Loucy (cell line): ENCODE measurements at regions not wholly inside any gene's neighbourhood (a gene's known extent, or its start where the extent isn't known, plus 50 kb on each side); places are given as distances from the start of the nearest gene placed in this dataset.
"Not testable (repeated sequence)": the region's sequence is repeated elsewhere in the genome, so short reads cannot be mapped to it uniquely, and the experiment has no call there.

Source experiments
- H2AFZ ChIP-seq: fragments of 200-600 bp; sonication (generic); 2 replicates; pipeline ENCODE4 v1.6.0; 2016; ENCODE audit warnings: antibody characterized with exemption, mild to moderate bottlenecking, low read length, moderate library complexity
- H3F3A ChIP-seq: fragments of 200-600 bp; 2 replicates; pipeline ENCODE4 v1.6.0; 2016; ENCODE audit warnings: antibody characterized with exemption, low read depth, mild to moderate bottlenecking
- H3K27me3 ChIP-seq: fragments of 200-600 bp; sonication (generic); 2 replicates; pipeline ENCODE4 v1.6.1; 2014; ENCODE audit warnings: low read length, mild to moderate bottlenecking; ENCODE audit not compliant: insufficient read depth, poor library complexity, severe bottlenecking
- H3K36me3 ChIP-seq: fragments of 200-600 bp; sonication (generic); 2 replicates; pipeline ENCODE4 v1.6.1; 2016; ENCODE audit warnings: low read length; ENCODE audit not compliant: insufficient read depth
- H3K4me1 ChIP-seq: fragments of 200-600 bp; sonication (generic); 2 replicates; pipeline ENCODE4 v1.5.1; 2014; ENCODE audit warnings: low read length, mild to moderate bottlenecking; ENCODE audit not compliant: insufficient read depth, poor library complexity, severe bottlenecking
- H3K4me2 ChIP-seq: fragments of 200-600 bp; sonication (generic); 2 replicates; pipeline ENCODE4 v1.6.0; 2014; ENCODE audit warnings: antibody characterized with exemption, low read length, low read depth, mild to moderate bottlenecking; ENCODE audit not compliant: poor library complexity, severe bottlenecking
- H3K4me3 ChIP-seq: fragments of 200-600 bp; sonication (generic); 2 replicates; pipeline ENCODE4 v1.5.1; 2014; ENCODE audit warnings: low read length, mild to moderate bottlenecking, mixed read lengths; ENCODE audit not compliant: poor library complexity, severe bottlenecking
- H3K79me2 ChIP-seq: fragments of 200-600 bp; sonication (generic); 2 replicates; pipeline ENCODE4 v1.6.1; 2014; ENCODE audit warnings: low read length; ENCODE audit not compliant: insufficient read depth
- H3K9ac ChIP-seq: fragments of 200-600 bp; sonication (generic); 2 replicates; pipeline ENCODE4 v1.6.0; 2014; ENCODE audit warnings: mild to moderate bottlenecking, low read depth, low read length, moderate library complexity; ENCODE audit not compliant: poor library complexity, severe bottlenecking
- H3K9me2 ChIP-seq: fragments of 200-600 bp; sonication (generic); replicated peaks from 2 replicates; pipeline ENCODE4 v1.6.1; 2016; ENCODE audit warnings: low read depth, low read length, mixed read lengths
- H3K9me3 ChIP-seq: fragments of 200-600 bp; sonication (generic); 2 replicates; pipeline ENCODE4 v1.6.1; 2014; ENCODE audit warnings: mild to moderate bottlenecking, antibody characterized with exemption, low read length, low read depth; ENCODE audit not compliant: insufficient read depth
- H4K20me1 ChIP-seq: fragments of 200-600 bp; sonication (generic); 2 replicates; pipeline ENCODE4 v1.6.0; 2014; ENCODE audit warnings: antibody characterized with exemption, low read length, mild to moderate bottlenecking; ENCODE audit not compliant: insufficient read depth, poor library complexity, severe bottlenecking
- EZH2phosphoT487 ChIP-seq: fragments of 200-600 bp; IDR thresholded peaks from 2 replicates; pipeline ENCODE4 v1.6.1; 2018; ENCODE audit warnings: antibody characterized with exemption, mild to moderate bottlenecking, moderate library complexity, borderline replicate concordance
- TF ChIP-seq, protein P1 (sequence below): fragments of 200-600 bp; sonication (generic); conservative IDR thresholded peaks from 2 replicates; pipeline ENCODE4 v1.5.1; 2014; ENCODE audit warnings: mild to moderate bottlenecking, antibody characterized with exemption, low read length

DNA sequence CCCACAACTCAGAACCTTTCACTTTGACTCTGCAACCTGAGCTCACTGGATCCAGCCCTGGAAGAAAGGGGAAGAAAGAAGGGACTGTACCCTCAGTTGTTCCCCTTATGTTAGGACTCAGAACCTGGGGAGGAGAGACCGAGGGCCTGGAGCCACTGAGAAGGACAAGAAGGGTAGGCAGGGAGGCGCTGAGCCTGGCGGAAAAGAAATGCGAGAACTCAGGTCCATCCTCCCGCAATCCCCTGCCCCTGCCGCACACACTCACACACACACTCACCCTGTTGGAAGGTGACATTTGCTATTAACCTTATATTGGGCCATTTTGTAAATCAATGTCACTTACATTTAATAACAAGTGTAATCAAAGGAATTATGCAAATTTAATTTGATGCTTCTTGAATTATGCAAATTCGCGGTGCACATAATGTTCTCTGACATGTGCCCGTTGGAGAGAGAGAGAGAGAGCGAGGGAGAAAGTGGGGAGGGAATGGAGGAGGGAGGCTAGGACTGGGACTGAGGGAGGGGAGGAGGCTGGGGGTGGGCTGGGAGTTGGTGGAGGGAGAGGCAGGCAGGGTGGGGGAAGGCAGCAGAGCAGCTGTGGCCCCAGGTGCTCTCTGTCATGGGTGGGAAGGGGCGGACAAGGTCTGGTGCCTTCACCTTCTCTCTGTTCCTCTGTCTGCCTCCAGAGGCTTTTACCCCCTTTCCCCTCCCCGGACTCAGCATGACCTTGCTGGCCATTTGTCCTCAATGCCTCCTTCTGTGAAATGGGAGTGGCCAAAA, 99.6 kb upstream of the PAX2 start:
- Histone ChIP-seq H3K9me2 (no peaks in the 10 kb centered on the region), H3K4me2 (no peak overlapping the region), H3K79me2 (no peaks in the 10 kb centered on the region), H3K9me3 (no peaks in the 10 kb centered on the region), H3K4me3 (no peak overlapping the region), H3K9ac (no peak overlapping the region), H3F3A (no peaks in the 10 kb centered on the region), H2AFZ (no peak overlapping the region), H3K27me3 (no peaks in the 10 kb centered on the region), H4K20me1 (no peaks in the 10 kb centered on the region), H3K4me1 (no peaks in the 10 kb centered on the region), H3K36me3 (no peaks in the 10 kb centered on the region)
- no peak for TF ChIP-seq EZH2phosphoT487
- TF ChIP-seq, protein P1, sequence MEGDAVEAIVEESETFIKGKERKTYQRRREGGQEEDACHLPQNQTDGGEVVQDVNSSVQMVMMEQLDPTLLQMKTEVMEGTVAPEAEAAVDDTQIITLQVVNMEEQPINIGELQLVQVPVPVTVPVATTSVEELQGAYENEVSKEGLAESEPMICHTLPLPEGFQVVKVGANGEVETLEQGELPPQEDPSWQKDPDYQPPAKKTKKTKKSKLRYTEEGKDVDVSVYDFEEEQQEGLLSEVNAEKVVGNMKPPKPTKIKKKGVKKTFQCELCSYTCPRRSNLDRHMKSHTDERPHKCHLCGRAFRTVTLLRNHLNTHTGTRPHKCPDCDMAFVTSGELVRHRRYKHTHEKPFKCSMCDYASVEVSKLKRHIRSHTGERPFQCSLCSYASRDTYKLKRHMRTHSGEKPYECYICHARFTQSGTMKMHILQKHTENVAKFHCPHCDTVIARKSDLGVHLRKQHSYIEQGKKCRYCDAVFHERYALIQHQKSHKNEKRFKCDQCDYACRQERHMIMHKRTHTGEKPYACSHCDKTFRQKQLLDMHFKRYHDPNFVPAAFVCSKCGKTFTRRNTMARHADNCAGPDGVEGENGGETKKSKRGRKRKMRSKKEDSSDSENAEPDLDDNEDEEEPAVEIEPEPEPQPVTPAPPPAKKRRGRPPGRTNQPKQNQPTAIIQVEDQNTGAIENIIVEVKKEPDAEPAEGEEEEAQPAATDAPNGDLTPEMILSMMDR = no peak

DNA sequence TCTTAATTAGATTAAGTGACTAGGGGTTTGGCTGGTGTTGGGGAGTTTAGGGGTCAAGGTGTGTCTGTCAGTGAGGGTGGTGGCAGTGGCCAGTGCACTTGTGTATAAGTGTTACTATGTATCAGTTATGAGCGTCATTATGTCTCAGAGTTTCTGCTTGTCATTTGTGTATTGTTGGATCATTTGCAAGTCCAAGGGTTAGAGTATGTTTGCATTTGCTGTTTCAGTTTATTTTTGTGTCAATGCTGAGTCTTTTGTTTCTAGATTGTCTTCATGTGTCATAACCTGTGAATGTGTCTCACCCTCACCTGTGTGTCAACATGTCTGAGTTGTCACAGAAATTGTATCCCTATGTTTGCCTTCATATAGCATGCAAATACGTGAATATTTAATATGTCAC, 97.5 kb upstream of the PAX2 start:
- no peaks in the 10 kb centered on the region for H3K27me3 ChIP-seq
- no peaks in the 10 kb centered on the region for H3K9me3 ChIP-seq
- no peak for TF ChIP-seq EZH2phosphoT487
- TF ChIP-seq, protein P1 = no peak

DNA sequence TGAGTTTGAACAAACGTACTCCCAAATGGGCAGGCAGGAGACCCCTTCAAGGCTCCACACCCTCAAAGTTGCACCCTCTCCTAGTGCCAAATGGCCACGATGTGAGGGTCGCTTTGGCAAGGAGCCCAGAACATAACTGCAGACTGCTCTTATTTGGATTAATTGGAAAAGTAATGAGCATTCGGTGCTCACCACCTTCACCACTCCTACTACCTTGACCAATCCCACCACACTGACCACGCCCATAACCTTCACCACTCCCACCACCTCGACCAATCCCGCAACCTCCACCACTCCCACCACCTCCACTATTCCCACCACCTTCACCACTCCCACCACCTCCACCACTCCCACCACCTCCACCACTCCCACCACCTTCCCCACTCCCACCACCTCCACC, 94.7 kb upstream of the PAX2 start:
- H2AFZ ChIP-seq = no peak overlapping the region
- no peaks in the 10 kb centered on the region for H3K36me3 ChIP-seq
- TF ChIP-seq, protein P1 = no peak
- TF ChIP-seq EZH2phosphoT487 = no peak
- H3K79me2 ChIP-seq = no peaks in the 10 kb centered on the region
- H4K20me1 ChIP-seq = no peaks in the 10 kb centered on the region
- no peak overlapping the region for H3K9ac ChIP-seq
- H3F3A ChIP-seq = no peaks in the 10 kb centered on the region
- H3K27me3 ChIP-seq = no peaks in the 10 kb centered on the region
- H3K4me1 ChIP-seq = peaks cover 20% of the 10 kb centered on the region
- H3K4me3 ChIP-seq = no peak overlapping the region
- no peak overlapping the region for H3K4me2 ChIP-seq
- H3K9me3 ChIP-seq = no peaks in the 10 kb centered on the region
- no peaks in the 10 kb centered on the region for H3K9me2 ChIP-seq

More for the DNA sequence above, 97.5 kb upstream of the PAX2 start:
- Histone ChIP-seq H3K4me2 (no peak overlapping the region), H3K79me2 (no peaks in the 10 kb centered on the region), H3K9ac (no peak overlapping the region), H3K9me2 (no peaks in the 10 kb centered on the region), H3K36me3 (no peaks in the 10 kb centered on the region), H2AFZ (no peak overlapping the region), H3K4me3 (no peak overlapping the region), H3K4me1 (peaks cover 4% of the 10 kb centered on the region), H3F3A (no peaks in the 10 kb centered on the region), H4K20me1 (no peaks in the 10 kb centered on the region)

DNA sequence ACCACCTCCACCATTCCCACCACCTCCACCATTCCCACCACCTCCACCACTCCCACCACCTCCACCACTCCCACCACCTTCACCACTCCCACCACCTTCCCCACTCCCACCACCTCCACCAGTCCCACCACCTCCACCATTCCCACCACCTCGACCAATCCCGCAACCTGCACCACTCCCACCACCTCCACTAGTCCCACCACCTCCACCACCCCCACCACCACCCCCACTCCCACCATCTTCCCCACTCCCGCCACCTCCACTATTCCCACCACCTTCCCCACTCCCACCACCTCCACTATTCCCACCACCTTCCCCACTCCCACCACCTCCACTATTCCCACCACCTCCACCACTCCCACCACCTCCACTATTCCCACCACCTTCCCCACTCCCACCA, 94.3 kb upstream of the PAX2 start:
- H3K9ac ChIP-seq, H3K79me2 ChIP-seq, H3K36me3 ChIP-seq, H3K4me2 ChIP-seq, H3K27me3 ChIP-seq, H3K4me3 ChIP-seq, H3F3A ChIP-seq, H2AFZ ChIP-seq, H3K9me3 ChIP-seq, H3K9me2 ChIP-seq, H4K20me1 ChIP-seq: not testable (repeated sequence)
- H3K4me1 ChIP-seq = peaks cover 20% of the 10 kb centered on the region
